CD4-positive, alpha-beta T cell treated with Interleukin-17A for 4 hours (primary cell): ENCODE measurements at regions not wholly inside any gene's neighbourhood (a gene's known extent, or its start where the extent isn't known, plus 50 kb on each side); places are given as distances from the start of the nearest gene placed in this dataset.

ENCODE experiments used
- DNase-seq: peaks from one replicate; pipeline ENCODE4 v3.0.0-alpha.2; 2020; ENCODE audit warnings: mixed read lengths

- DNase-seq: no peak
Observed at GRCh38 chr10:3016016-3016415, 51.3 kb upstream of the PFKP start.

GRCh38 chr10:3014968-3015367 lies 52.4 kb upstream of the PFKP start:
- no peak for DNase-seq

DNA sequence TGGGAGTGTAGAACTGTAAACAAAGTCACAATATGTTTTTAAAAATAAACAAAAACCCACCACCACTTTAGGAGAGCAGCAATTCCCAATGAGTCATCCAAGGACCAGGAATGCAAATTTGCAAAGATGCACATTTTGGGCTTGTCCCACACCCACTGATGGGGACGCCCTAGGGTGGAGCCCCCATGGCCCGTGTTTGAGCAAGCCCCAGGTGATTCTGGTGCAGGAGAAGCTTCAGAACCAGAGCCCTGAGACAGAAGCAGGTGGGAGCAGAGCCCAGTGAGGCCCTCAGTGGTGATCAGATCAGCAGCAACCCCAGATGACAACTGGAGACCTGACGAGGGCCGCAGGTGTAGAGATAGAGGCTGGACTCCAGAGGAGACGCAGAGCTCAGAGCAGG lies 55.1 kb upstream of the PFKP start:
- no peak for DNase-seq

- no peak for DNase-seq
Observed at GRCh38 chr10:3010816-3011460, 56.4 kb upstream of the PFKP start.

- no peak for DNase-seq
Observed at GRCh38 chr10:3010334-3010733, 57.0 kb upstream of the PFKP start.

DNA sequence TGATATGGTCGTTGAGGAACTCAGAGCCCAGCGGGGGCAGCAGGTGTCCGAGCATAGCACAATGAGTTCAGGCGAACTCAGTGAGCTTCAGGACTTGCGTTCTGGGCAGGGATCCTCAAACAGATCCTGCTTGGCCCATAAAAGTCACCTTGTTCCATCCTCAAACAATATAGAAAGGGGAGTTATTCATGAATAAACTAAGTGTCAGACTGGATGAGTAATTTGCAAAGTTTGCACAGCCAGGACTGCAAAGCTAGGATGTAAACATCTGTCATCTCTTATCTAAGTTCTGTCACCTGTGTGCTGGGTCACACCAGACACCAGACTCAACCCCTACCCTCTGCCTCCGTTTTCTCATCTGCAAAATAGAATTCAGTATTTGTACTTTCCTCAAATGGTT lies 58.0 kb upstream of the PFKP start:
- no peak for DNase-seq

- DNase-seq: no peak
Observed at GRCh38 chr10:3008518-3009195, 58.7 kb upstream of the PFKP start.

- no peak for DNase-seq
Observed at GRCh38 chr10:3006607-3007006, 60.7 kb upstream of the PFKP start.

GRCh38 chr10:3006093-3006492 lies 61.3 kb upstream of the PFKP start:
- DNase-seq: no peak

DNA sequence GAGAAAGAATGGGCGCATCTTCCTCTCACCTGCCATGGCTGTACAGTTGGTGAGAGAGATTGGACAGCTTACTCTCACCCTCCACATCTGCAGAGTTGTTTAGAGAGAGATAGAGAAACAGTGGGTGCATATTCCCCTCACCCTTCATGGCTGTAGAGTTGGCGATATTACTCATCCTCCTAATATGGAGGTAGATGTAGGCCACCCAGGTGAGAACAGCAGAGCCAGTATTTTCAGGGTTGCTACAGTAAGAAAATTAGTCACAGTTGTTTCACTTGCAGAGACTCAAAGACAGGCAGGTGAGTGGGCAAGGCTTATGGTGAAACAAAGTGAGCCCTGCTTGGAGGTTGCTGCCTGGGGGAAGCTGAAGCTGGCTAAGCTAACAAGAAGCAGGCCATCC lies 65.0 kb upstream of the PFKP start:
- no peak for DNase-seq

- DNase-seq: no peak
Observed at GRCh38 chr10:3000048-3000447, 67.3 kb upstream of the PFKP start.

- no peak for DNase-seq
Observed at GRCh38 chr10:2994221-2994961, 73.0 kb upstream of the PFKP start.

DNA sequence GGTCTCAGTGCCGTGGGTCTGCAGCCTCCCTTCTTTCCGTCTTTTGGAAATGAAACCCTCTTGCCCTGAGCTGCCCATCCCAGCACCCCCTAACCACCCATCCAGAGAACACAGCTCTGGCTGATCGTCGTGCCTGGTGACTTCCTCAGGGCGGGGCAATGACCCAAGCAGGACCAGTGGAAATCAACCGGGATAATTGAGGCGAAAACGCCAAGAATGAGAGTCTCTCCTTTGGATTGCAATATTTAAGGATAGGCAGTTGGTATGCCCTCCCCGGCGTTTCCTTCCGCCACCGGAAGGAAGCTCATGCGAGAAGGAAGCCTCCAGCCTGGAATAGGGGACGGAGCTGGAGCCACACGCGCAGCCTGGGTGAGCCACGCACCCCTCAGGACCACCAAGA lies 73.7 kb upstream of the PFKP start:
- DNase-seq: no peak

DNA sequence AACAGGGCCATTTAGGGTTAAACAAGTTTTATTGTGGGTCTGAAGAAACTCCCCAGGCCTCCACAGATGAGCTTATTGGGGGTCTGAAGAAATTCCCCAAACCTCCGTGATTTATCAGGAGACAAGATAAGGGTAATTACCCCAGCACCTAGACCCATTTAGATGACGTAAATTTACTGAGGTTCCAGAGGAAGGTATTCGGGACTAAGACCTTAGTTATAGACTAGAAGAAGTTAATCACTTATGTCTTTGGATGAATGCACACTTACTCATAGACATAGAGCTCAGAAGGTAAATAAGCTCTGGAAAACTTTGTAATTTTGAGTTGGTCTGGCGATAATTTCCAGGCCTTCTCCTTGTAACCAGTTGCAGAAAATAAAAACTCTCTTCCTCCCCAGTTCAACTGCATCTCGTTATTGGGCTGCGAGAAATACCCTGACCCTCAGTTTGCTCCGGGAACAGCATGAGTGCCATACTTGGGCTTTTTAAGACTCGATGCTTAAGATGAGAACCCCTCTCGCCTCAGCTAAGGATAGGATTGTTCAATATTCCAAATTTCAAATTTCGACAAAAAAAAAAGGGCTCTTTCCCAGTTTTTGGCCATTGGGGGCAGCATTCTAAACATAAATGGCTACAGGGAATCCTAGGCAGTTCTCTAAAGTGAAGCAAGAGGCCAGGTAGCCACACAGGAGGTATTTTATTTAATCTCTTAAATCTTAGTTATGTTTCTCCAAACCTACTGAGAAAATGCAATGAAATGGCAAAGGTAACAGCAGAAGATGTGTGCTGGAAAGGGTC lies 74.7 kb upstream of the PFKP start:
- DNase-seq: no peak

GRCh38 chr10:2990764-2991163 lies 76.6 kb upstream of the PFKP start:
- DNase-seq: no peak

DNA sequence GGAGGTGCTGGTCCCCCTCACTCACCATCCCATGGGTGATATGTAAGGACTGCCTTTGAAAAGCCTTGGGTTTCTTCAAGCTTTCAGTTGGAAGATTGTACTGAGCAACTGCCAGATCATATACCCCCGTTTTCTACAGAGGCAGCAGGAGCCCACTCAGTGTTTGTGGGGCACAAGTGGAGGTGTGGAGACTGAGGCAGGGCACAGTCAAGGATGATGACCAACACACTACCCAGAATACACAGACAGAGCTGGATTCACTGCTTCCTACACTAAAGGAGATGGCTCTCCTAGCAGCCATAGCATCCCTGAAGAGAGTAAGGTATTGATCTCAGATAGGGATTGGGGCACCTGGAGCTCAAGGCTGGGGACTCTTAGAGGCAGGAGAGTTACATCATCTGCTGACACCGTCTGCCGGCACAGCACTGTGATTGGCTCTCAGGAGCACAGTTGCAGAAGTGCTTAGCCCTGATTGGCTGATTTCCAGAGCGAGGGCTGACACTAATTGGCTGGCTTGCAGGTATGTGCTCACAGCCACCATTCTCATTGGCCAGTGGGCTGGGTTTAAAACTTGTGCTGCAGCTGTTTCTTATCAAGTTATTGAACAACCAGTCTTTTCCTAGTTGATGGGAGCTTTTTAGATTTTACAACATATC lies 77.9 kb upstream of the PFKP start:
- DNase-seq: no peak

DNA sequence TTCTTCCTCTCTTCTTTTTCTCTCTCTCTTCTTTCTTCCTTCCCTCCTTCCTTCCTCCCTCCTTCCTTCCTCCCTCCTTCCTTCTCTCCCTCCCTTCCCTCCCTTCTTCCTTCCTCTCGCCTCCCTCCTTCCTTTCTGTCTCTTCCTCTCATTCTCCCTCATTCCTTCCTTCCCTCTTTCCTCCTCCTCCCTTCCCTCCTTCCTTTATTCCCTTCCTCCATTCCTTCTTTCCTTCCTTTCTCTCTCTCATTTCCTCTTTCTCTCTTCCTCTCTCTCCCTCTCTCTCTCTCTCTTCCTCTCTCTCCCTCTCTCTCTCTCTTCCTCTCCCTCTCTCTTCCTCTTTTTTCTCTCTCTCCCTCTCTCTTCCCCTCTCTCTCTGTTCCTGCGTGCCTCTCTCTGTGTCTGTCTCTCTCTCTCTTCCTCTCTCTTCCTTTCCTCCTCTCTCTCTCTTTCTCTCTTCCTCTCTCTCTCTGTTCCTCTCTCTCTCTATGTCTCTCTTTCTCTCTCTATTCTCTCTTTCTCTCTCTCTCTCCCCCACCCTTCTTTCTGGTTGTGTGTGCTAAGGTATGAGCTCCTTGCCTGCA lies 80.1 kb upstream of the PFKP start:
- no peak for DNase-seq

- no peak for DNase-seq
Observed at GRCh38 chr10:2986391-2986801, 81.0 kb upstream of the PFKP start.

DNA sequence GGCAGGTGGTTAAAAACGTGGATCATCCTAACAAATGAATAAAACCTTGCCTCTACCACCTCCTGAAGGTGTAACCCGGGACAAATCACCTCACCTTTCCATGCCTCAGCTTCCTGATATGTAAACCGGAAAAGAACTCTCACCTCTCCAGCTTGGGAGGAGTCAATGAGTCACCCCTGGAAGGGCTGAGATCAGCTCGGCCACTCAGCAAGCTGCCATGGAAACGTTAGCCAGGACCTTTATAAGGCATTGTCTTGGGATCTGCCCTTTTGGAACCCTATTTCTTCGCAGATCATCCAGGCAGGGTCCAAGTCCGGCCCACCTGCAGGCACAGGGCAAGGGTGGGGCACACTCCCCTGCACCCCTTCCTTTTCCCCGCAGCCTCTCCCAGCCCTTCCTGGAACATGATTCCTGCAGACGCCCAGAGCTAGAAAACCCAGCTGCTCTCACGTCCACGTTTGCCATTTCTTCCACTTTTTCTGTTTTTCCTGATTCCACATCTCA lies 81.6 kb upstream of the PFKP start:
- no peak for DNase-seq

DNA sequence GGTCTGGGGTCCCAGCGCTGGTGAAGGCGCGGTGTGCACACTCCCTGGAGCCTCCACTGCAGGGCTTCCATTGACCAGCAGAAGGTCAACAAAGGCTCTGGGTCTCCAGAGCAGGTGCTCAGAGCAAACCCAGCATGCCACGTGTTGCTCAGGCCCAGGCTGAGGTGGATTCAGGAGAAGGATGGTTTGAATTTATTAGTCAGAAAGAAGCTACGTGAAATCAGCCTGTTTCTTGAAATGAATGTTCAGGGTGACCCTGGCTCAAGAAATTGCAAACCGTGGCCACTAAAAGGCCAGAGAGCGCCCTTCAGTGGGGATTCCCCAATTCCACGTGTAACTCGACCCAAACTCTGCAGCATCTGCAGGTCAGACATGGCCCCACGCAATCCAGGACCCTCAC lies 82.7 kb upstream of the PFKP start:
- no peak for DNase-seq

- DNase-seq: no peak
Observed at GRCh38 chr10:2982146-2982545, 85.2 kb upstream of the PFKP start.

GRCh38 chr10:2981361-2981801 lies 86.0 kb upstream of the PFKP start:
- DNase-seq: no peak
